ENCODE measurements at regions not wholly inside any gene's neighbourhood (a gene's known extent, or its start where the extent isn't known, plus 50 kb on each side); places are given as distances from the start of the nearest gene placed in this dataset.

GRCh38 chr4:148978301-148978700 lies 536.1 kb upstream of the NR3C2 start:
- Histone ChIP-seq H3K27me3 (ENCODE audit: control insufficient read depth, insufficient read depth, low read length) (no peaks in the 10 kb centered on the region), H3K9ac (ENCODE audit: low read length in 3 of 3) (no peak overlapping the region), H3K27ac (ENCODE audit: low read depth in 2 of 2, low read length in 2 of 2) (no peak overlapping the region), H3K36me3 (ENCODE audit: control insufficient read depth in 2 of 3, insufficient read depth in 3 of 3, low read length in 3 of 3) (no peaks in the 10 kb centered on the region), H3K9me3 (ENCODE audit: control insufficient read depth in 2 of 3, insufficient read depth in 1 of 3, low read length in 3 of 3) (no peaks in the 10 kb centered on the region), H3K4me3 (ENCODE audit: low read length in 3 of 3) (no peak overlapping the region), H3K4me1 (ENCODE audit: control insufficient read depth in 2 of 3, insufficient read depth in 2 of 3, low read depth in 1 of 3, low read length in 3 of 3) (no peaks in the 10 kb centered on the region)
- FAIRE-seq (no peak), DNase-seq (no peak)
- TF ChIP-seq CTCF (IDR thresholded peaks at IDR 0.05; ENCODE audit: borderline replicate concordance, extremely low read depth, insufficient read depth), result no peak
- intact Hi-C loops (cut with DNase I), result no loop called here

DNA sequence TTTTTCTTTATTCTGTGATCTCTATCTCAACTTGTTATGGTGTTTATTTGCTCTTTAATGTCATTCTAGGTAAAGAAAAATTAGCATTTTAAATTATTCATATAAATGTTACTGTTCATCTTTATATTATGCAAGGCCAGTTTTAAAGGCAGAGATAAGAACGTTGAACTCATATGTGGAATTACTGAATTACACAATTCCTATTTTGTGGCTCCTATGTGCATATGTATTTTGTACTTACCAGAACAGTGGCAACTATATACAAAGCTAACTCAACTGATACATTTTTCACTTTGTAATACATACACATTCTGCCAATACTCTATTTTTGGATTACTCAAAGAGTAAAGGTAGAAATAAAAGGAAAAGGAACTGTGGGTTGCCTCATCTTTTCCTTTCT lies 533.2 kb upstream of the NR3C2 start:
- H3K4me1 ChIP-seq (ENCODE audit: control insufficient read depth in 2 of 3, insufficient read depth in 2 of 3, low read depth in 1 of 3, low read length in 3 of 3), result no peaks in the 10 kb centered on the region
- H3K4me3 ChIP-seq (ENCODE audit: low read length in 3 of 3), result no peak overlapping the region
- TF ChIP-seq CTCF (IDR thresholded peaks at IDR 0.05; ENCODE audit: borderline replicate concordance, extremely low read depth, insufficient read depth), result no peak
- H3K36me3 ChIP-seq (ENCODE audit: control insufficient read depth in 2 of 3, insufficient read depth in 3 of 3, low read length in 3 of 3), result no peaks in the 10 kb centered on the region
- H3K9ac ChIP-seq (ENCODE audit: low read length in 3 of 3), result no peak overlapping the region
- no peak overlapping the region for H3K27ac ChIP-seq (ENCODE audit: low read depth in 2 of 2, low read length in 2 of 2)
- FAIRE-seq (no peak), DNase-seq (no peak)
- no peaks in the 10 kb centered on the region for H3K9me3 ChIP-seq (ENCODE audit: control insufficient read depth in 2 of 3, insufficient read depth in 1 of 3, low read length in 3 of 3)
- H3K27me3 ChIP-seq (ENCODE audit: control insufficient read depth, insufficient read depth, low read length), result no peaks in the 10 kb centered on the region
- intact Hi-C loops (cut with DNase I), result no loop called here

DNA sequence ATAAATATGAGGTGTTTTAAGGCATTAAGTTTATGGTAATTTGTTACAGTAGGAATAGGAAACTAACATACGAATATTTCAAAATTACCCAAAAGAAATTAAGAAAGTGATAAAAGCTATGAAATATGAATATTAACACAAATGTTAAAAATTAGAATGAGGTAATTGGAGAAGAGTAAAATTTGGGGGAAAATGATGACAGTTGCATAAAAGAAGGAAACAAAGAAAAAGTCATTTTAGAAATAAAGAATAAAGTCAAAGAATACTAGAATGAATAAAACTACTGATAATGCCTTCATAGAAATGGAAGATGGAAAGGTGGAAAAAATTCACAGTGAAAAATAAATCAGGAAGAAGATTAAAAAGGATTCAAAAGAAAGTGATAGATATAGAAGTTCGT lies 522.9 kb upstream of the NR3C2 start:
- Histone ChIP-seq H3K27ac (ENCODE audit: low read depth in 2 of 2, low read length in 2 of 2) (no peak overlapping the region), H3K9me3 (ENCODE audit: control insufficient read depth in 2 of 3, insufficient read depth in 1 of 3, low read length in 3 of 3) (peaks cover 0 to 5% (median 0%) of the 10 kb centered on the region in 3 donors), H3K4me3 (ENCODE audit: low read length in 3 of 3) (no peak overlapping the region), H3K9ac (ENCODE audit: low read length in 3 of 3) (no peak overlapping the region), H3K27me3 (ENCODE audit: control insufficient read depth, insufficient read depth, low read length) (no peaks in the 10 kb centered on the region), H3K36me3 (ENCODE audit: control insufficient read depth in 2 of 3, insufficient read depth in 3 of 3, low read length in 3 of 3) (no peaks in the 10 kb centered on the region), H3K4me1 (ENCODE audit: control insufficient read depth in 2 of 3, insufficient read depth in 2 of 3, low read depth in 1 of 3, low read length in 3 of 3) (no peaks in the 10 kb centered on the region)
- intact Hi-C loops (cut with DNase I), result no loop called here
- FAIRE-seq (no peak), DNase-seq (no peak)
- TF ChIP-seq CTCF (IDR thresholded peaks at IDR 0.05; ENCODE audit: borderline replicate concordance, extremely low read depth, insufficient read depth), result no peak

DNA sequence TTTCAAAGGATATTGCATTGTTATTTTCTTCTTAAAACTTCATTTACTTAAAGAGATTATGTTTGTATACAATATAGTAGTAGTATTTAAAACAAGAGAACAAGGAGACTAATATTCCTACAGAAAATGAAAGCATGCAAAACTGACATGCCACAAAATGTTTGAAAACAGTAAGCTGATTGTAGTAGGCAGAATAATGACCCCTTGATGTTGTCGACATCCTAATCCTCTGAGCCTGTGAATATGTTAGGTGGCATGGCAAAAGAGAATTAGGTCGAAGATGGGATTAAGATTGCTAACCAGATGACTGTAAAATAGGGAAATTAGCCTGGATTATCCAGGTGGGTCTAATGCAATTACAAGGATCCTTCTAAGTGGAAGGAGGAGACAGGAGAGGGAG lies 522.2 kb upstream of the NR3C2 start:
- no peak for DNase-seq
- H3K9ac ChIP-seq (ENCODE audit: low read length in 3 of 3), result no peak overlapping the region
- H3K36me3 ChIP-seq (ENCODE audit: control insufficient read depth in 2 of 3, insufficient read depth in 3 of 3, low read length in 3 of 3), result no peaks in the 10 kb centered on the region
- H3K4me1 ChIP-seq (ENCODE audit: control insufficient read depth in 2 of 3, insufficient read depth in 2 of 3, low read depth in 1 of 3, low read length in 3 of 3), result no peaks in the 10 kb centered on the region
- no peaks in the 10 kb centered on the region for H3K27me3 ChIP-seq (ENCODE audit: control insufficient read depth, insufficient read depth, low read length)
- FAIRE-seq, result no peak
- intact Hi-C loops (cut with DNase I), result no loop called here
- no peak overlapping the region for H3K4me3 ChIP-seq (ENCODE audit: low read length in 3 of 3)
- no peak overlapping the region for H3K27ac ChIP-seq (ENCODE audit: low read depth in 2 of 2, low read length in 2 of 2)
- H3K9me3 ChIP-seq (ENCODE audit: control insufficient read depth in 2 of 3, insufficient read depth in 1 of 3, low read length in 3 of 3), result peaks cover 0 to 5% (median 0%) of the 10 kb centered on the region in 3 donors
- TF ChIP-seq CTCF (IDR thresholded peaks at IDR 0.05; ENCODE audit: borderline replicate concordance, extremely low read depth, insufficient read depth), result no peak
